ENCODE measurements at regions not wholly inside any gene's neighbourhood (a gene's known extent, or its start where the extent isn't known, plus 50 kb on each side); places are given as distances from the start of the nearest gene placed in this dataset.
"Not testable (repeated sequence)": the region's sequence is repeated elsewhere in the genome, so short reads cannot be mapped to it uniquely, and the experiment has no call there.

DNA sequence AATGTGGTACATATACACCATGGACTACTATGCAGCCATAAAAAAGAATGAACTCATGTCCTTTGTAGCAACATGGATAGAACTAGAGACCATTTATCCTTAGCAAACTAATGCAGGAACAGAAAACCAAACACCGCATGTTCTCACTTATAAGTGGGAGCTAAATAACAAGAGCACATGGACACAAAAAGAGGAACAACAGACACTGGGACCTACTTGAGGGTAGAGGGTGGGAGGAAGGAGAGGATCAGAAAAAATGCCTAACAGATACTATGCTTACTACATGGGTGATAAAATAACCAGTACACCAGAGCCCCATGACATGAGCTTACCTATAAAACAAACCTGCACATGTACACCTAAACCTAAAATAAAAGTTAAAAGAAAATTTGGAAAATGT lies 82.0 kb upstream of the ADRB2 start:
- DNase-seq: not testable (repeated sequence)

DNA sequence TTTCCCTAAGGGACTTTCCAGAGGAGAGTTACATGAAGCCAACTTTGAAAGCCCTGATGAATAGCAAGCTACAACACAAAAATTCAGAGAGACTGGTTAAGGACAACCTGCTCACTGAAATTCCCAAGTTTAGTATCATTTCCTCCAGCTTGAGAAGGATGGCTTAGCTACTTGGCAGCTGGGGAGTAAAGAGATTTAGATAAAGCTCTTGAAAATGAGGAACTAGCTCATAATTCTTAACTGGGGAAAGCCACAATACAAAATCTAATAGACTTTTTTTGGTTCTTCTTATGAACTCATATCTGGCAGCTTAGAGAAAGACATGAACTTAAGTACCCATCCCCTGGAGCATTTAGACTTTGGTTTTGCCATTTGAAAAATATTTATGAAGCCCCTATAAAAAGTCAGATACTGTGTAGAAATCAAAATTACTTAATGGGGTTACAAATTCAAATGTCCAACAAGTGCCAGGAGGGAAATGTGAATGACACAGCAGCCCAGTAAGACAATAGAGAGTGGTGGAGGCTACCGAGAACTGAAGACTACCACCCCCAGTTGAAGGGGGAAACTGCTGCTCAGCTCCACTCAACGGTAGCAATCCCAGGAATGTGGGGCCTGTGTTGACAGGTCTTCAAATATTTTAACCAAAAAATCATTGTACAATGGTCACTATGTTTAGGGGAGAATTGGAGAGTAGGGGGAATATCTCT lies 79.4 kb upstream of the ADRB2 start:
- no peak for DNase-seq

DNA sequence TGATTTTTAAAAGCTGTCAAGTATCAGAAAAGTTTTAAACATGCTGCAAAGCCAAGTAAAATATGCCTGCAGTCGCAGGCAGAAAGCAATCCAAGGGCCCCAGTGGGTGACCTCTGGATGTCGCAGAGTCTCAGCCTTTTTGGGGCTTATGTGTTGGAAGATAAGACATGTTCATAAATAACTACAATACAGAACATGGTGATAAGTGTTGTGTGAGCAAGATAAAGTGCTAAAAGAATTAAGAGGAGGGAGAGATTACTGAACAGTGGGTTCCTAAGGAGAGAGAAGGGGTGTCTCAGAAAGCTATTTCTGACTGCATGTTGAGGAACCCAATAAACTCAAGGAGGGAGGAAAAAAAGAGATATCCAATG lies 78.9 kb upstream of the ADRB2 start:
- no peak for DNase-seq

DNA sequence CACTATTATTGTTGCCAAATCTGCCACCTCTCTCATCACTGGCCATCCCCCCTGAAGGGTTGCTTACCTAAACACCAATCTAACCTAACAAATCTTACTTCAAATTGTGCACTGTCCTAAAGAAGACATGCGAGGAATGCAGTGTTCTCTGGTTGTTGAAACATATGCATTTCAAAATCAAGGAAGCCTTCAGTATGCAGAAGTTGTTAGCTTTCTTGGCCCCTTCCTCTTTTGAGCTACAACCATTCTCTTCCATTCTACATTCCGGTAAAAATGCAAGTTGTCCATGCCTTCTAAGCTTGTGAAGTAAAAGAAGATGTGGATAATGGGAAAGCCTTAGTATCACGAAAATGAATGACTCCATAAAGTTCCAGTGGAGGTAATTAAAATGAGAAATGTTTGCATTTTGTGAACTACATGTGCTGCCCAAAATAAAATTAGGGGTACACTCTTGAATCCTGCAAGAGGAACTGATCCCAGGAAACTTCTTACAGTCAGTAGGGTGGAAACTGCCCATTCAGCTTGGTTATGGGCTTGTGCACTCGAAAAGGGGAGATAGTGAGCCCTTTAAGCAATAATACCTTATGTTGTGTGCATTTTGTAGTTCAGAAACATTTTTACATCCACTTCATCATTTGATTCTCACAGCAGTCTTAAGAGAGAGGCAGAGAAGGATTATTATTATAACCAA lies 77.6 kb upstream of the ADRB2 start:
- DNase-seq: no peak

DNA sequence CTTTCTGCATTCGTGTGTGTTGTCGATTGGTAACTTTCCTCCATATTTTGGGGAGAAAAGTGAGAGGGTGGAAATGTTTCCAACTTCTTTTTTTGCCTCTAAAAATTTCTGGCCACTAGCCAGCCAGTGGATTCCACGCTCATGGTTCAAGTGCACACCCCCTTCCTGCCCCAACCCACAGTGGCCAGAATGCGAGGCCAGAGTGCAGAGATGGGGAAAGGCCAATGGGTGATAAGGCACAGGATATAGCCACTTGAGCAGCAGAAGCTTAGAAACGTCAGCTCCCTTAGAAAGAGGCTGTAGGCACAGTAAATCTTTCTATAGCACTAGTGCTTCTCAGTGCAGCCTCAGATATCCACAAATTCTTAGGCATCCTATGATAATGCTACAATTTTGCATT lies 75.8 kb upstream of the ADRB2 start:
- DNase-seq: no peak

DNA sequence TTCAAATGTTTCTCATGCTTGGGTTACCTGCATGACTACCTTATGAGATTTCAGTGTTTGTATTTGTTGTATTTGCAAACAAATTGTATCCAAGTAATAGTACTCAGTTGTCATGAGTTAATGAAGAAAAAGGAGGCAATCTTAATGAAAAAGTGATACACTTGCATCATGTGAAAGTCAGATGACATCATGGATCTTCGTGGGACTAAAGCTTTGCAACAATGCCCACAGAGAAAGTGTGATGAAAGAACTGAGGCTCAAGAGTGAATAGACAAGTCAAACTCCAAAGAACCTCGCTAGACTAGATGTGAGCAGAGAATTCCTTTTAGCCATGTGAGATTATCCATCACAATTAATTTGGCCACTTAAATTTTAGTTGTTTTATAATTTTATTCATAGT lies 75.4 kb upstream of the ADRB2 start:
- DNase-seq: no peak

DNA sequence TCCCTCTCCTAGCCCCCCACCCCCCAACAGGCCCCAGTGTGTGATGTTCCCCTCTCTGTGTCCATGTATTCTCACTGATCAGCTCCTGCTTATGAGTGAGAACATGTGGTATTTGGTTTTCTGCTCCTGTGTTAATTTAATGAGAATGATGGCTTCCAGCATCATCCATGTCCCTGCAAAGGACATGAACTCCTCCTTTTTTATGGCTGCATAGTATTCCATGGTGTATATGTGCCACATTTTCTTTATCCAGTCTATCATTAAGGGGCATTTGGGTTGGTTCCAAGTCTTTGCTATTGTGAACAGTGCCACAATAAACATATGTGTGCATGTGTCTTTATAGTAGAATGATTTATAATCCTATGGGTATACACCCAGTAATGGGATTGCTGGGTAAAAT lies 74.0 kb upstream of the ADRB2 start:
- DNase-seq: not testable (repeated sequence)

DNA sequence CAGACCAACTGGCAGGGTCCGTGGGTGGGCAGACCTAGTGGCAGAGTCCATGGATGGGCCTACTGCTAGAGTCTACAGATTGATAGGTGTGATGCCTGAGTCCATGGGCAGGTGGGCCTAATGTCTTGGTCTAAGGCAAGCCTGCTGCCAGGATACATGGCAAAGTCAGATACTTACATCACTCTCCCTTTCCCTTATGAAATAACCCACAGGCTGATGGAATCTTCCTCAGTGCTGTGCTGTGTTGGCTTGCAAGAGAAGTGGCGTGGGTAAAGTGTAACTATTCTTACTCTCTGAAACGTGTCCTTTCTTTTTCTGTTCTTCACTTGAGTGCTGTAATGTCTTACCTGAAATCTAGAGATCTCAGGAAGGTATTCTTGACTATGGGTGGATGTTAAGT lies 67.3 kb upstream of the ADRB2 start:
- DNase-seq: no peak

DNA sequence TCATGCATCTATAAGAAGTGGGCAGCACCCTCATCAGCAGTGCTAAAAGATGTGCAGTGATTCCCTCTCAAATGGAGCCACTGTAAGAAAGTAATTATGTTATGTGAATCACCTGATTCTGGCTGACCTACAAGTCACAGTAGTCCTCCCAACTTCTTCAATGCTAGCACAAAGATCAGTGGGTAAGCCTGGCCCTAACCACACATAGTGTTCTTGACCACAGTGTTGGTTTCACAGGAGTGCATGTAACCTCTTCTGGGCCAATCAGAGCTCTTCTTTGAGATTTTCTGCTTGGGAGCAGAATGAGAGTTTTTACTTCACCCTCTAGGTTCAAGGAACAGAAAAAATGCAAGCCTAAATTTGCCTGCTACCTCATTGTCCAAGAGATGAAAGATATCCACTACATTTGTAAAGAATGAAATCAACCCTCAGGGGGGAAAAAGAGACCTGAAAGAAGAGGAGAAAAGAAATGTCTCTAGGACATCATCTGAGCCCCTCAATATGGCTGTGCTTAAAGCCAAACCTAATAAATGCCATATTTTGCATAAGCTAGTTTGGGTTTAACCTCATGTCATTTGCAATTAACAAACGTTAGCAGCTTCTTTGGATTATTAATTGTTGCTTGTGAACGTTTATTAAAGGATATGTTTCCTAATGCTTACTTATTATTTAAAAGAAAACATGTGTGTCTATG lies 65.3 kb upstream of the ADRB2 start:
- DNase-seq: no peak

DNA sequence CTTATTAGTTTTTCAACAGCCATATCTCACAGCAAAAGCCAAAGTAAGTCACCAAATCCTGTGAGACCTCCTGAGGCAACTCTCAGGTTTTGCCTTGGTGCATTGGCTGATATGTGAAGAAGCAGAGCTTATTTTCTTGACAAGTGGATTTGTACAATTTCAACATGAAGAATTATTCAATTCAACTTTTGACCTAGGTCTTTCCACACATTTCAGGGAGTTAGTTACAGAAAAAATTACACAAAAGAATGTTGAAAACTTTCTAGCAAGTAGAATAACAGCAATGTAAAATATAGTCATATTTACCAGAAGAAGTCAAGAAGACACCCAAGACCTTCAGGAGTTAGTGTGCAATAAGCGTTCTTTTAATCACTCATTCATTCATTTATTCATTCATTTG lies 62.4 kb upstream of the ADRB2 start:
- no peak for DNase-seq

DNA sequence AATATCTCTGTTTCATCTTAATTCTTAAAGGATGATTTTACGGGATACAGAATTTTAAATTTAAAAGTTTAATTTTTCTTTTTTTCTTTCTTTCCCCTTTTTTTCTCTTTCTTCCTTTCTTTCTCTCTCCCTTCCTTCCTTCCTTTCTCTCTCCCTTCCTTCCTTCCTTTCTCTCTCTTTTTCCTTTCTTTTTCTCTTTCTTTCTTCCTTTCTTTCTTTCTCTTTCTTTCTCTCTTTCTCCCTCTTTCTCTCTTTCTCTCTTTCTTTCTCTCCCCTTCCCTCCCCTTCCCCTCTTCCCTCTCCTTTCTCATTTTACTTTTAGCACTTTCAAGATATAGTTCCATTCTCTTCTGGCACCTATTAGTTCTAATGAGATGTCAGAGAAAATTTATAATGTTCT lies 61.4 kb upstream of the ADRB2 start:
- no peak for DNase-seq

DNA sequence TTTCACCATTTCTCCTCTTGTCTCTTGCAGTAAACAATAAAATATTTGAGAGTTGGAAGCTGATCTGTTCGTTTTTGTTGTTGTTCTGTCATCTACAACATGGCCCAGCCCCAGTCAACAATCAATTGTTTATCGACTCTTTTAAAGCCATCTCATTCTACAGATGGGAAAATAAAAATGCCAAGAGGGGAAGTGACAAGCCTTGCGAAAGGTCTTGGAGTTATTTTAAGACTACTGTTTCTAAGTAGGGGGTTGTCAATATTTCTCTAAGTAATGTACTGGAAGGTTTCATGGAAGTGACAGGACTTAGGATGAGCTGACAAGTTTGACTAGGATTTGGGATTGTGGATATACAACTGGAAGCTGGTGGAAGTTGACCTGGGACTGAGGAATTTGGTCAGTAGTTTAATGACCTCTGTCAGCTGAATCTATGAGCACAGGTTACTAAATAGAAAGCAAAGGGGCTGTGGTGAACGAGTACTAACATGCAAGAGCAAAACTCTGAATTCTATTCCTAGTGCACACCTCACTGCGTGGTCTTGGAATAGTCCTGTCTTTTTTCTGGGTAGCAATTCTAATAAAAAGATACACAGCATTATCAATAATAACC lies 57.5 kb upstream of the ADRB2 start:
- DNase-seq: no peak

DNA sequence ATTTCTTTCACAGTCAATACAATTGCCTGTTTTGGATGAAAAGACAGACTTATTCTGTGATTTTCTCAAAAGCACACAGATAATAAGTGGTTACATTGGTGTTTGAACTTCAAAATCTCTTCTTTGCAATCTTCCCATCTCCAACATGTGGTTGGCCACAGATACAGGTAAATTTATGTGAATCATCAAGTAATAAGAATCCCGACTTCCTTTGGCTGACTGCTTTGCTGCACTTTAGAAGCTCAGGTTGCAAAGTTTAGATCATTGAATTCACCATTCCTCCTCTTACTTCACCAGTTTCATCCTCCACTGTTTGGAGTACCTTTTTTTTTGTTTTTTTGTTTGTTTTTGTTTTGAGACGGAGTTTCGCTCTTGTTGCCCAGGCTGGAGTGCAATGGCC lies 56.5 kb upstream of the ADRB2 start:
- no peak for DNase-seq

DNA sequence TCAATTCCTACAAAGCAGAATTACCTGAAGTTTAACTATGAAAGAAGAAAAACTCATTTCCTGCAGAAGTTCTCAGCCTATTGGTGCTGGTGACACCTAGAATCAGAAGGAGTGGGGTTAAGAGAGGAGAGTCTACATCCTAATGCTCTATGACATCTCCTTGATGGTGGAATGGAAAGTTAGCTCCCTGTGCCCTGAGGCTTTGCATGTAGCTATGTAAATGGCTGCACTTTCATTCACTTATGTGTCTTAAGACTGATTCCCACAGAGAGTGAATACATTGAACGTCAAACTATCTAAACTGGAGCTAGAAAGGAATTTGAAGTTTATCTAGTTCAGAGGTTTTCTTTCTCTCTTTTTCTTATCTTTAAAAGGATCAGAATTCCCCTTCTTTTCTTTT lies 52.1 kb upstream of the ADRB2 start:
- no peak for DNase-seq

DNA sequence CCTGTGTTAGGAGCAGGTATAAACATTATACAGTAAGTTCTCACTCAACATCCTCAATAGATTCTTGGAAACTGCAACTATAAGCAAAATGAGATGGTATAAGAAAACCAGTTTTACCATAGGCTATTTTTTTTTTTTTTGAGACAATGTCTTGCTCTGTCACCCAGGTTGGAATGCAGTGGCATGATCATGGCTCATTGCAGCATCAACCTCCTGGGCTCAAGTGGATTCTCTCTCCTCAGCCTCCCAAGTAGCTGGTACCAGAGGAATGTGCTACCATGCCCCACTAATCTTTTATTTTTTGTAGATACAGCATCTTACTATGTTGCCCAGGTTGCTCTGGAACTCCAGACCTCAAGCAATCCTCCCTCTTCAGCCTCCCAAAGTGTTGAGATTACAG lies 50.1 kb upstream of the ADRB2 start:
- DNase-seq: no peak
